IMR-90 (cell line): ENCODE measurements at regions not wholly inside any gene's neighbourhood (a gene's known extent, or its start where the extent isn't known, plus 50 kb on each side); places are given as distances from the start of the nearest gene placed in this dataset.

Source experiments
- ATAC-seq: fragments of 200-7000 bp; cut with Tn5 transposase; 2 replicates; pipeline ENCODE4 v1.9.1; 2020; ENCODE audit warnings: low read depth, mild to moderate bottlenecking, moderate library complexity
- BruUV-seq: library from RNA; stranded (reverse); fragments of 400-500 nt; replicated peaks from 2 replicates; lab custom pipeline; 2021; lab: Mats Ljungman, UMichigan
- CTCF ChIA-PET: fragments of 300-600 bp; formaldehyde crosslinking; extraction: SDS; loops from one replicate; lab custom pipeline; 2021; ENCODE audit warnings: antibody characterized with exemption; lab: Yijun Ruan, JAX
- POLR2A ChIA-PET: fragments of 300-600 bp; sonication (Branson Sonifier 250); formaldehyde crosslinking; loops from one replicate; lab custom pipeline; 2022; ENCODE audit warnings: antibody characterized with exemption; ENCODE audit not compliant: unreplicated experiment; lab: Charles Lee
- DNase-seq: peaks from one replicate; pipeline ENCODE4 v3.0.0; 2013
- H2AFZ ChIP-seq: replicated peaks from 2 replicates; pipeline ENCODE3; 2013; ENCODE audit warnings: low read length, mild to moderate bottlenecking; ENCODE audit not compliant: poor library complexity
- H2AK5ac ChIP-seq: 2 replicates; pipeline ENCODE4 v1.6.1; 2013; ENCODE audit warnings: low read depth, low read length, inconsistent platforms
- H2AK9ac ChIP-seq: replicated peaks from 2 replicates; pipeline ENCODE3; 2013; ENCODE audit warnings: mild to moderate bottlenecking, low read depth, low read length, moderate library complexity; ENCODE audit not compliant: poor library complexity
- H2BK120ac ChIP-seq: 2 replicates; pipeline ENCODE4 v1.6.1; 2013; ENCODE audit warnings: low read depth, low read length, inconsistent platforms
- H2BK15ac ChIP-seq: 3 replicates; pipeline ENCODE4 v1.6.1; 2013; ENCODE audit warnings: low read depth, low read length, inconsistent platforms
- H2BK20ac ChIP-seq: 2 replicates; pipeline ENCODE4 v1.6.1; 2013; ENCODE audit warnings: low read depth, mild to moderate bottlenecking, inconsistent platforms, low read length, moderate library complexity
- H2BK5ac ChIP-seq: 2 replicates; pipeline ENCODE4 v1.6.1; 2013; ENCODE audit warnings: mild to moderate bottlenecking, low read depth, low read length, inconsistent platforms; ENCODE audit not compliant: poor library complexity, severe bottlenecking
- H3K14ac ChIP-seq: replicated peaks from 2 replicates; pipeline ENCODE4 v1.6.1; 2013; ENCODE audit warnings: low read depth, low read length, inconsistent platforms
- H3K18ac ChIP-seq: 2 replicates; pipeline ENCODE4 v1.6.1; 2013; ENCODE audit warnings: low read depth, low read length, control low read depth
- H3K23ac ChIP-seq: 2 replicates; pipeline ENCODE4 v1.6.1; 2013; ENCODE audit warnings: low read depth, low read length, inconsistent platforms
- H3K27ac ChIP-seq: 2 replicates; pipeline ENCODE4 v1.5.1; 2013; ENCODE audit warnings: mild to moderate bottlenecking, control low read depth, low read length; ENCODE audit not compliant: insufficient read depth
- H3K27me3 ChIP-seq: 2 replicates; pipeline ENCODE4 v1.6.1; 2013; ENCODE audit warnings: low read length; ENCODE audit not compliant: control insufficient read depth, insufficient read depth
- H3K36me3 ChIP-seq: 2 replicates; pipeline ENCODE4 v1.6.1; 2013; ENCODE audit warnings: low read length, mixed read lengths; ENCODE audit not compliant: control insufficient read depth, insufficient read depth
- H3K4ac ChIP-seq: 2 replicates; pipeline ENCODE4 v1.6.1; 2013; ENCODE audit warnings: low read depth, low read length, inconsistent platforms
- H3K4me1 ChIP-seq: 2 replicates; pipeline ENCODE4 v1.6.1; 2013; ENCODE audit warnings: low read length, mixed read lengths; ENCODE audit not compliant: control insufficient read depth, insufficient read depth
- H3K4me2 ChIP-seq: 2 replicates; pipeline ENCODE4 v1.6.1; 2013; ENCODE audit warnings: low read depth, mild to moderate bottlenecking, control low read depth, low read length, moderate library complexity
- H3K4me3 ChIP-seq: 2 replicates; pipeline ENCODE4 v1.5.1; 2013; ENCODE audit warnings: low read depth, mild to moderate bottlenecking, control low read depth, low read length, moderate library complexity; ENCODE audit not compliant: insufficient read depth
- H3K56ac ChIP-seq: 2 replicates; pipeline ENCODE4 v1.6.1; 2013; ENCODE audit warnings: low read length, inconsistent platforms; ENCODE audit not compliant: insufficient read depth; ENCODE audit errors: extremely low read depth
- H3K79me1 ChIP-seq, 2 experiments: 2 replicates each; pipeline ENCODE4 v1.6.1; 2013; ENCODE audit warnings: low read length in 2 of 2, inconsistent platforms in 1 of 2, low read depth in 1 of 2
- H3K9ac ChIP-seq: 2 replicates; pipeline ENCODE4 v1.6.1; 2013; ENCODE audit warnings: low read depth, low read length, control low read depth
- H3K9me1 ChIP-seq: 2 replicates; pipeline ENCODE4 v1.6.1; 2013; ENCODE audit warnings: low read length, inconsistent platforms; ENCODE audit not compliant: insufficient read depth
- H3K9me3 ChIP-seq: 2 replicates; pipeline ENCODE4 v1.6.1; 2013; ENCODE audit warnings: low read length; ENCODE audit not compliant: control insufficient read depth, insufficient read depth
- H4K20me1 ChIP-seq: 2 replicates; pipeline ENCODE4 v1.6.1; 2013; ENCODE audit warnings: low read length, inconsistent platforms; ENCODE audit not compliant: insufficient read depth
- H4K5ac ChIP-seq: 2 replicates; pipeline ENCODE4 v1.6.1; 2013; ENCODE audit warnings: mild to moderate bottlenecking, low read depth, low read length, control low read depth
- H4K8ac ChIP-seq, 2 experiments: 2 replicates each; pipeline ENCODE4 v1.6.1; 2013; ENCODE audit warnings: low read depth in 2 of 2, low read length in 2 of 2, control low read depth in 1 of 2, inconsistent platforms in 1 of 2
- H4K91ac ChIP-seq: 2 replicates; pipeline ENCODE4 v1.6.1; 2013; ENCODE audit warnings: low read depth, low read length, inconsistent platforms; ENCODE audit not compliant: insufficient read depth
- BHLHE40 ChIP-seq: fragments of 150-350 bp; IDR thresholded peaks from 2 replicates; pipeline ENCODE4 v1.6.1; 2016; ENCODE audit warnings: mild to moderate bottlenecking, low read depth, low read length
- CEBPB ChIP-seq: IDR thresholded peaks from 2 replicates; pipeline ENCODE4 v1.6.1; 2012; ENCODE audit warnings: low read depth, low read length, improper control_type of control experiment
- CHD1 ChIP-seq: IDR thresholded peaks from 2 replicates; pipeline ENCODE4 v1.6.1; 2012; ENCODE audit warnings: low read depth, low read length, improper control_type of control experiment
- CTCF ChIP-seq: conservative IDR thresholded peaks from 2 replicates; pipeline ENCODE4 v1.5.1; 2012; ENCODE audit warnings: mild to moderate bottlenecking, low read depth, low read length, improper control_type of control experiment
- FOS ChIP-seq: fragments of 150-350 bp; IDR thresholded peaks from 2 replicates; pipeline ENCODE4 v1.6.1; 2016; ENCODE audit warnings: low read depth, low read length
- MAFK ChIP-seq: IDR thresholded peaks from 2 replicates; pipeline ENCODE4 v1.6.1; 2012; ENCODE audit warnings: low read depth, low read length, improper control_type of control experiment
- MAZ ChIP-seq: IDR thresholded peaks from 2 replicates; pipeline ENCODE4 v1.6.1; 2012; ENCODE audit warnings: low read depth, mild to moderate bottlenecking, low read length, improper control_type of control experiment, moderate library complexity, borderline replicate concordance
- MXI1 ChIP-seq: IDR thresholded peaks from 2 replicates; pipeline ENCODE4 v1.6.1; 2012; ENCODE audit warnings: low read depth, mild to moderate bottlenecking, low read length, moderate library complexity, borderline replicate concordance
- NFE2L2 ChIP-seq: fragments of 150-350 bp; IDR thresholded peaks from 2 replicates; pipeline ENCODE4 v1.6.1; 2016; ENCODE audit warnings: low read depth, mild to moderate bottlenecking, low read length
- POLR2A ChIP-seq: IDR thresholded peaks from 2 replicates; pipeline ENCODE4 v1.6.1; 2012; ENCODE audit warnings: mild to moderate bottlenecking, low read depth, low read length
- RAD21 ChIP-seq: IDR thresholded peaks from 2 replicates; pipeline ENCODE4 v1.6.1; 2012; ENCODE audit warnings: low read length, improper control_type of control experiment
- RCOR1 ChIP-seq: IDR thresholded peaks from 2 replicates; pipeline ENCODE4 v1.6.1; 2012; ENCODE audit warnings: mild to moderate bottlenecking, low read length, improper control_type of control experiment; ENCODE audit not compliant: insufficient replicate concordance
- RFX5 ChIP-seq: IDR thresholded peaks from 2 replicates; pipeline ENCODE4 v1.8.0; 2012; ENCODE audit warnings: low read depth, mild to moderate bottlenecking, low read length, moderate library complexity
- SMC3 ChIP-seq: fragments of 150-350 bp; IDR thresholded peaks from 2 replicates; pipeline ENCODE4 v1.6.1; 2016; ENCODE audit warnings: low read depth, mild to moderate bottlenecking, antibody characterized with exemption, low read length, moderate library complexity
- USF2 ChIP-seq: fragments of 150-350 bp; IDR thresholded peaks from 2 replicates; pipeline ENCODE4 v1.6.1; 2017; ENCODE audit warnings: mild to moderate bottlenecking, antibody characterized with exemption, low read length, low read depth
- WGBS, 2 experiments: methylation state at CpG; one replicate each; pipeline versions ENCODE4 v1.1.5 to v1.1.7; 2013; ENCODE audit warnings: missing lambda C conversion rate in 2 of 2; ENCODE audit not compliant: insufficient read length in 1 of 2; ENCODE audit errors: extremely low coverage in 2 of 2; 5-methylcytosine and 5-hydroxymethylcytosine counted together
- dilution Hi-C: fragments of 300-500 bp; cut with HindIII; formaldehyde crosslinking; loops from one replicate; pipeline ENCODE4 v1.14.3; 2018; ENCODE audit warnings: low sequenced_read_pairs; ENCODE audit not compliant: unreplicated experiment
- in situ Hi-C: fragments of 300-500 bp; cut with MboI; formaldehyde crosslinking; loops from 3 replicates; pipeline ENCODE4 v1.14.3; 2019; ENCODE audit warnings: low sequenced_read_pairs, inconsistent platforms, mixed read lengths
- intact Hi-C: fragments of 100-400 bp; cut with micrococcal nuclease; formaldehyde crosslinking; loops from 2 replicates; pipeline ENCODE4 v1.10.0; 2022
- TF ChIP-seq, protein P1 (sequence below): fragments of 150-350 bp; IDR thresholded peaks from 2 replicates; pipeline ENCODE4 v1.6.1; 2016; ENCODE audit warnings: low read depth, mild to moderate bottlenecking, low read length, moderate library complexity, borderline replicate concordance

GRCh38 chr17:47064684-47065083 lies 85.6 kb upstream of the RPRML start:
- H3K56ac ChIP-seq: no peak overlapping the region
- H3K4me1 ChIP-seq: peaks cover 4% of the 10 kb centered on the region; the same call in 1 of the 2 replicates
- H3K9ac ChIP-seq: no peak overlapping the region
- in situ Hi-C loops: no loop called here
- H2BK120ac ChIP-seq: no peak overlapping the region
- no peak overlapping the region for H2AFZ ChIP-seq
- no peaks in the 10 kb centered on the region for H3K9me3 ChIP-seq
- ChIA-PET POLR2A (no interaction called here), CTCF (no interaction called here)
- BruUV-seq: no TSS peak
- no peak overlapping the region for H4K8ac ChIP-seq
- H2BK5ac ChIP-seq: no peak overlapping the region
- H3K27ac ChIP-seq: no peak overlapping the region
- no peak overlapping the region for H3K4me3 ChIP-seq
- no peak overlapping the region for H3K23ac ChIP-seq
- no peaks in the 10 kb centered on the region for H3K27me3 ChIP-seq
- DNase-seq (no peak), ATAC-seq (no peak)
- TF ChIP-seq MAZ: no peak
- no peak for TF ChIP-seq SMC3
- no peak for TF ChIP-seq CTCF
- TF ChIP-seq CHD1: no peak
- no peak for TF ChIP-seq USF2
- TF ChIP-seq FOS: no peak
- TF ChIP-seq NFE2L2: no peak
- TF ChIP-seq POLR2A: no peak
- TF ChIP-seq, protein P1, sequence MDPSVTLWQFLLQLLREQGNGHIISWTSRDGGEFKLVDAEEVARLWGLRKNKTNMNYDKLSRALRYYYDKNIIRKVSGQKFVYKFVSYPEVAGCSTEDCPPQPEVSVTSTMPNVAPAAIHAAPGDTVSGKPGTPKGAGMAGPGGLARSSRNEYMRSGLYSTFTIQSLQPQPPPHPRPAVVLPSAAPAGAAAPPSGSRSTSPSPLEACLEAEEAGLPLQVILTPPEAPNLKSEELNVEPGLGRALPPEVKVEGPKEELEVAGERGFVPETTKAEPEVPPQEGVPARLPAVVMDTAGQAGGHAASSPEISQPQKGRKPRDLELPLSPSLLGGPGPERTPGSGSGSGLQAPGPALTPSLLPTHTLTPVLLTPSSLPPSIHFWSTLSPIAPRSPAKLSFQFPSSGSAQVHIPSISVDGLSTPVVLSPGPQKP: no peak
- TF ChIP-seq CEBPB: no peak
- TF ChIP-seq RCOR1: no peak
- no peak for TF ChIP-seq MXI1
- TF ChIP-seq BHLHE40: no peak
- no peak for TF ChIP-seq RAD21
- no peak for TF ChIP-seq MAFK
- TF ChIP-seq RFX5: no peak
- H4K20me1 ChIP-seq: no peaks in the 10 kb centered on the region
- H2BK20ac ChIP-seq: no peak overlapping the region
- H2BK15ac ChIP-seq: no peak overlapping the region
- no peak overlapping the region for H3K14ac ChIP-seq
- no peak overlapping the region for H2AK9ac ChIP-seq
- no peak overlapping the region for H3K4ac ChIP-seq
- H3K4me2 ChIP-seq: no peak overlapping the region
- peaks cover 9% of the 10 kb centered on the region for H3K36me3 ChIP-seq
- intact Hi-C loops: no loop called here
- dilution Hi-C loops: no loop called here
- H4K91ac ChIP-seq: no peak overlapping the region
- peaks cover 10 to 30% of the 10 kb centered on the region in 2 experiments for H3K79me1 ChIP-seq
- H4K5ac ChIP-seq: no peak overlapping the region
- H3K18ac ChIP-seq: no peak overlapping the region
- peaks cover 3% of the 10 kb centered on the region; the same call in 1 of the 2 replicates for H3K9me1 ChIP-seq
- no CpG with 5 or more reads among the region's 5 CpGs for WGBS, 2 experiments
- H2AK5ac ChIP-seq: no peak overlapping the region
